ENCODE measurements at regions not wholly inside any gene's neighbourhood (a gene's known extent, or its start where the extent isn't known, plus 50 kb on each side); places are given as distances from the start of the nearest gene placed in this dataset.

- TF ChIP-seq CTCF (IDR thresholded peaks at IDR 0.05) = no peak
- TF ChIP-seq POLR2A (IDR thresholded peaks at IDR 0.05) = no peak
These were observed 584.0 kb downstream of the ACTL7B start for GRCh38 chr9:108271646-108272348.
